Naive thymus-derived CD4-positive, alpha-beta T cell (primary cell): ENCODE measurements at regions not wholly inside any gene's neighbourhood (a gene's known extent, or its start where the extent isn't known, plus 50 kb on each side); places are given as distances from the start of the nearest gene placed in this dataset.

Experiments used
- ATAC-seq: fragments of 150-1000 bp; cut with Tn5 transposase; 2 replicates; pipeline ENCODE4 v1.10.0; 2021; ENCODE audit warnings: mild to moderate bottlenecking, moderate library complexity
- CTCF ChIA-PET: fragments of 350-600 bp; sonication (Branson Sonifier 250); formaldehyde crosslinking; loops from one replicate; lab custom pipeline; 2021; ENCODE audit warnings: antibody characterized with exemption; lab: Charles Lee
- POLR2A ChIA-PET: fragments of 350-600 bp; sonication (Branson Sonifier 250); formaldehyde crosslinking; loops from one replicate; lab custom pipeline; 2021; ENCODE audit warnings: antibody characterized with exemption, inconsistent platforms; lab: Charles Lee
- DNase-seq, 9 donors: peaks; one replicate each; pipeline versions ENCODE4 v3.0.0 to v3.0.0-alpha.2; 2020 to 2022; ENCODE audit warnings: mixed read lengths in 1 of 9
- H3K27ac ChIP-seq: one replicate; pipeline ENCODE4 v1.7.0; 2013; ENCODE audit warnings: mild to moderate bottlenecking, low read depth, low read length, moderate library complexity
- H3K27me3 ChIP-seq, 2 donors: one replicate each; pipeline ENCODE4 v1.7.0; 2013; ENCODE audit warnings: low read length in 2 of 2, mild to moderate bottlenecking in 2 of 2, moderate library complexity in 2 of 2; ENCODE audit not compliant: control insufficient read depth in 2 of 2, insufficient read depth in 2 of 2
- H3K36me3 ChIP-seq, 3 experiments: 1 replicate in 2 of 3; 2 replicates in 1 of 3; pipeline ENCODE4 v1.7.0; 2013; ENCODE audit warnings: low read length in 3 of 3, mild to moderate bottlenecking in 3 of 3, moderate library complexity in 1 of 3; ENCODE audit not compliant: insufficient read depth in 3 of 3, control insufficient read depth in 2 of 3
- H3K4me1 ChIP-seq, 2 donors: one replicate each; pipeline ENCODE4 v1.7.0; 2013; ENCODE audit warnings: low read length in 2 of 2, mild to moderate bottlenecking in 2 of 2, moderate library complexity in 1 of 2; ENCODE audit not compliant: control insufficient read depth in 2 of 2, insufficient read depth in 2 of 2
- H3K4me3 ChIP-seq: 2 replicates; pipeline ENCODE4 v1.7.0; 2013; ENCODE audit warnings: mild to moderate bottlenecking, low read length
- H3K9me3 ChIP-seq, 3 experiments: 1 replicate in 2 of 3; 2 replicates in 1 of 3; pipeline ENCODE4 v1.7.0; 2013; ENCODE audit warnings: low read length in 3 of 3; ENCODE audit not compliant: control insufficient read depth in 2 of 3
- H3K27ac Mint-ChIP-seq, 9 donors: one replicate each; pipeline ENCODE4 v1.8.0; 2020 to 2022; ENCODE audit warnings: mixed read lengths in 9 of 9, mild to moderate bottlenecking in 8 of 9, moderate library complexity in 5 of 9, inconsistent platforms in 2 of 9
- H3K27me3 Mint-ChIP-seq, 5 donors: one replicate each; pipeline ENCODE4 v1.8.0; 2021 to 2022; ENCODE audit warnings: mixed read lengths in 5 of 5, mild to moderate bottlenecking in 1 of 5
- H3K36me3 Mint-ChIP-seq, 5 donors: one replicate each; pipeline ENCODE4 v1.8.0; 2020 to 2022; ENCODE audit warnings: mixed read lengths in 5 of 5, mild to moderate bottlenecking in 3 of 5, inconsistent platforms in 1 of 5
- H3K4me1 Mint-ChIP-seq, 7 donors: one replicate each; pipeline ENCODE4 v1.8.0; 2020 to 2022; ENCODE audit warnings: mixed read lengths in 7 of 7, mild to moderate bottlenecking in 3 of 7, inconsistent platforms in 1 of 7
- H3K4me3 Mint-ChIP-seq, 10 donors: one replicate each; pipeline ENCODE4 v1.8.0; 2020 to 2022; ENCODE audit warnings: mild to moderate bottlenecking in 10 of 10, mixed read lengths in 10 of 10, moderate library complexity in 6 of 10, inconsistent platforms in 2 of 10
- H3K9me3 Mint-ChIP-seq, 11 donors: one replicate each; pipeline ENCODE4 v1.8.0; 2020 to 2022; ENCODE audit warnings: mixed read lengths in 11 of 11, mild to moderate bottlenecking in 4 of 11, inconsistent platforms in 1 of 11, moderate library complexity in 1 of 11
- intact Hi-C, 2 donors: fragments of 100-400 bp; cut with micrococcal nuclease; formaldehyde crosslinking; loops; one replicate each; pipeline ENCODE4 v1.15.1; 2023

- ATAC-seq, result no peak
- Histone ChIP-seq H3K4me3 (no peak overlapping the region), H3K4me1 (no peaks in the 10 kb centered on the region), H3K36me3 (no peaks in the 10 kb centered on the region), H3K27me3 (no peaks in the 10 kb centered on the region), H3K9me3 (no peaks in the 10 kb centered on the region), H3K27ac (no peak overlapping the region)
- H3K27me3 Mint-ChIP-seq, result peaks cover 0 to 35% (median 20%) of the 10 kb centered on the region in 5 donors
- ChIA-PET CTCF (no interaction called here), POLR2A (no interaction called here)
- intact Hi-C loops, result no loop called here
- H3K4me1 Mint-ChIP-seq, result no peaks in the 10 kb centered on the region
- DNase-seq, result no peak
- no peaks in the 10 kb centered on the region for H3K36me3 Mint-ChIP-seq
- H3K27ac Mint-ChIP-seq, result no peak overlapping the region
- H3K4me3 Mint-ChIP-seq, result no peak overlapping the region
- no peaks in the 10 kb centered on the region for H3K9me3 Mint-ChIP-seq
Observed at GRCh38 chr14:57085043-57085442, 183.7 kb downstream of the EXOC5 start.

- no peaks in the 10 kb centered on the region for H3K36me3 Mint-ChIP-seq
- H3K27me3 Mint-ChIP-seq, result peaks cover 2 to 25% (median 20%) of the 10 kb centered on the region in 5 donors
- DNase-seq, result no peak
- no peak for ATAC-seq
- ChIA-PET CTCF (no interaction called here), POLR2A (no interaction called here)
- Histone ChIP-seq H3K9me3 (no peaks in the 10 kb centered on the region), H3K4me3 (no peak overlapping the region), H3K27ac (no peak overlapping the region), H3K36me3 (no peaks in the 10 kb centered on the region), H3K27me3 (no peaks in the 10 kb centered on the region), H3K4me1 (no peaks in the 10 kb centered on the region)
- H3K27ac Mint-ChIP-seq, result no peak overlapping the region
- H3K4me1 Mint-ChIP-seq, result no peaks in the 10 kb centered on the region
- H3K9me3 Mint-ChIP-seq, result no peaks in the 10 kb centered on the region
- H3K4me3 Mint-ChIP-seq, result no peak overlapping the region
- intact Hi-C loops, result no loop called here
Observed at GRCh38 chr14:57080691-57081090, 188.0 kb downstream of the EXOC5 start.

- H3K9me3 Mint-ChIP-seq, result no peaks in the 10 kb centered on the region
- H3K27ac ChIP-seq, result no peak overlapping the region
- no peak for DNase-seq
- no peaks in the 10 kb centered on the region for H3K9me3 ChIP-seq
- H3K27ac Mint-ChIP-seq, result no peak overlapping the region
- no peaks in the 10 kb centered on the region for H3K27me3 ChIP-seq
- ChIA-PET CTCF (no interaction called here), POLR2A (no interaction called here)
- H3K4me1 Mint-ChIP-seq, result no peaks in the 10 kb centered on the region
- intact Hi-C loops, result no loop called here
- ATAC-seq, result no peak
- H3K4me3 Mint-ChIP-seq, result no peak overlapping the region
- H3K4me3 ChIP-seq, result no peak overlapping the region
- peaks cover 12 to 21% (median 14%) of the 10 kb centered on the region in 5 donors for H3K27me3 Mint-ChIP-seq
- H3K36me3 Mint-ChIP-seq, result no peaks in the 10 kb centered on the region
- H3K4me1 ChIP-seq, result no peaks in the 10 kb centered on the region
- H3K36me3 ChIP-seq, result no peaks in the 10 kb centered on the region
Observed at GRCh38 chr14:57078054-57078453, 190.7 kb downstream of the EXOC5 start.

GRCh38 chr14:57073986-57074385 is 194.7 kb downstream of the EXOC5 start:
- Mint-ChIP-seq H3K4me1 (no peaks in the 10 kb centered on the region), H3K27ac (no peak overlapping the region), H3K4me3 (no peak overlapping the region), H3K36me3 (no peaks in the 10 kb centered on the region), H3K27me3 (peaks cover 13 to 30% (median 15%) of the 10 kb centered on the region in 5 donors), H3K9me3 (no peaks in the 10 kb centered on the region)
- Histone ChIP-seq H3K4me1 (no peaks in the 10 kb centered on the region), H3K27me3 (no peaks in the 10 kb centered on the region), H3K36me3 (no peaks in the 10 kb centered on the region), H3K4me3 (no peak overlapping the region), H3K9me3 (no peaks in the 10 kb centered on the region), H3K27ac (no peak overlapping the region)
- DNase-seq (no peak), ATAC-seq (no peak)
- ChIA-PET POLR2A (no interaction called here), CTCF (no interaction called here)
- intact Hi-C loops, result no loop called here

GRCh38 chr14:57071639-57072038 is 197.1 kb downstream of the EXOC5 start:
- DNase-seq (no peak), ATAC-seq (no peak)
- H3K9me3 ChIP-seq, result no peaks in the 10 kb centered on the region
- no peaks in the 10 kb centered on the region for H3K27me3 ChIP-seq
- Mint-ChIP-seq H3K27me3 (peaks cover 29 to 49% (median 35%) of the 10 kb centered on the region in 5 donors), H3K4me1 (peaks cover 0 to 4% (median 0%) of the 10 kb centered on the region in 7 donors), H3K9me3 (no peaks in the 10 kb centered on the region), H3K4me3 (no peak overlapping the region), H3K27ac (no peak overlapping the region), H3K36me3 (no peaks in the 10 kb centered on the region)
- no peak overlapping the region for H3K4me3 ChIP-seq
- intact Hi-C loops, result no loop called here
- ChIA-PET CTCF (no interaction called here), POLR2A (no interaction called here)
- no peaks in the 10 kb centered on the region for H3K4me1 ChIP-seq
- no peak overlapping the region for H3K27ac ChIP-seq
- H3K36me3 ChIP-seq, result no peaks in the 10 kb centered on the region

- CTCF ChIA-PET, result interaction anchor here (0.6 to 0.7 kb wide), 2 partner anchors 70 to 123 kb away, joined by 3 read pairs; no protein-coding TSS in a partner anchor
Observed at GRCh38 chr14:57069702-57070101, 199.0 kb downstream of the EXOC5 start.

GRCh38 chr14:57068511-57068910 is 200.2 kb downstream of the EXOC5 start:
- ChIA-PET CTCF (interaction anchor here (0.6 kb wide), 1 partner anchor 1631 kb away, joined by 4 read pairs; no protein-coding TSS in a partner anchor), POLR2A (no interaction called here)
- DNase-seq, result no peak
- Histone ChIP-seq H3K27ac (no peak overlapping the region), H3K9me3 (no peaks in the 10 kb centered on the region), H3K36me3 (no peaks in the 10 kb centered on the region), H3K27me3 (no peaks in the 10 kb centered on the region), H3K4me1 (no peaks in the 10 kb centered on the region), H3K4me3 (no peak overlapping the region)
- Mint-ChIP-seq H3K27me3 (peaks cover 34 to 49% (median 38%) of the 10 kb centered on the region in 5 donors), H3K9me3 (no peaks in the 10 kb centered on the region), H3K36me3 (no peaks in the 10 kb centered on the region), H3K27ac (no peak overlapping the region), H3K4me1 (peaks cover 0 to 6% (median 0%) of the 10 kb centered on the region in 7 donors), H3K4me3 (no peak overlapping the region)
- intact Hi-C loops, result loop anchor here (5.0 to 10.0 kb wide), 6 partner anchors 226 to 576 kb away; partner anchors contain the start of gene OTX2 (in 1 of the 2)
- no peak for ATAC-seq

More at GRCh38 chr14:57069702-57070101, 199.0 kb downstream of the EXOC5 start:
- Mint-ChIP-seq H3K9me3 (no peaks in the 10 kb centered on the region), H3K27me3 (peaks cover 34 to 54% (median 40%) of the 10 kb centered on the region in 5 donors), H3K27ac (no peak overlapping the region), H3K36me3 (no peaks in the 10 kb centered on the region), H3K4me1 (peaks cover 0 to 6% (median 0%) of the 10 kb centered on the region in 7 donors), H3K4me3 (no peak overlapping the region)
- intact Hi-C loops, result loop anchor here (5.0 to 10.0 kb wide), 6 partner anchors 225 to 577 kb away; partner anchors contain the start of gene OTX2 (in 1 of the 2)
- H3K27me3 ChIP-seq, result no peaks in the 10 kb centered on the region
- DNase-seq (no peak), ATAC-seq (no peak)
- no peak overlapping the region for H3K27ac ChIP-seq
- no peaks in the 10 kb centered on the region for H3K4me1 ChIP-seq
- H3K36me3 ChIP-seq, result no peaks in the 10 kb centered on the region
- POLR2A ChIA-PET, result no interaction called here
- no peak overlapping the region for H3K4me3 ChIP-seq
- H3K9me3 ChIP-seq, result no peaks in the 10 kb centered on the region
